Left ventricle myocardium superior (tissue), 1 donor: ENCODE measurements at regions not wholly inside any gene's neighbourhood (a gene's known extent, or its start where the extent isn't known, plus 50 kb on each side); places are given as distances from the start of the nearest gene placed in this dataset.
"Not testable (repeated sequence)": the region's sequence is repeated elsewhere in the genome, so short reads cannot be mapped to it uniquely, and the experiment has no call there.

Source experiments
- ATAC-seq: fragments of 200-7000 bp; cut with Tn5 transposase; one replicate; pipeline ENCODE4 v1.9.1; 2020; ENCODE audit warnings: mild to moderate bottlenecking, moderate library complexity
- DNase-seq: peaks from one replicate; pipeline ENCODE4 v3.0.0-alpha.2; 2020
- intact Hi-C: fragments of 100-400 bp; cut with micrococcal nuclease; formaldehyde crosslinking; loops from one replicate; pipeline ENCODE4 v1.11.0; 2022
- donor health status: DM: no; HTN: yes; CAD: no; lungs with severe emphysema.

- DNase-seq (no peak), ATAC-seq (no peak)
- intact Hi-C loops = no loop called here
Observed at GRCh38 chr5:124832510-124832909, 86.1 kb upstream of the ZNF608 start.

DNA sequence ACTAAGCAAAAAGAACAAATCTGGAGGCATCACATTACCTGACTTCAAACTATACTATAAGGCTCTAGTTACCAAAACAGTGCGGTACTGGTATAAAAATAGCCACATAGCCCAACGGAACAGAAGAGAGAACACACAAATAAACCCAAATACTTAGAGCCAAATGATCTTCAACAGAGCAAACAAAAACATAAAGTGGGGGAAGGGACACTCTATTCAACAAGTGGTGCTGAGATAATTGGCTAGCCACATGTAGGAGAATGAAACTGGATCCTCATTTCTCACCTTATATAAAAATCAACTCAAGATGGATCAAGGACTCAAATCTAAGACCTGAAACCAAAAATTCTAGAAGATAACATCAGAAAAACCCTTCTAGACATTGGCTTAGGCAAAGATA, 89.9 kb upstream of the ZNF608 start:
- ATAC-seq, DNase-seq, intact Hi-C loops: not testable (repeated sequence)

DNA sequence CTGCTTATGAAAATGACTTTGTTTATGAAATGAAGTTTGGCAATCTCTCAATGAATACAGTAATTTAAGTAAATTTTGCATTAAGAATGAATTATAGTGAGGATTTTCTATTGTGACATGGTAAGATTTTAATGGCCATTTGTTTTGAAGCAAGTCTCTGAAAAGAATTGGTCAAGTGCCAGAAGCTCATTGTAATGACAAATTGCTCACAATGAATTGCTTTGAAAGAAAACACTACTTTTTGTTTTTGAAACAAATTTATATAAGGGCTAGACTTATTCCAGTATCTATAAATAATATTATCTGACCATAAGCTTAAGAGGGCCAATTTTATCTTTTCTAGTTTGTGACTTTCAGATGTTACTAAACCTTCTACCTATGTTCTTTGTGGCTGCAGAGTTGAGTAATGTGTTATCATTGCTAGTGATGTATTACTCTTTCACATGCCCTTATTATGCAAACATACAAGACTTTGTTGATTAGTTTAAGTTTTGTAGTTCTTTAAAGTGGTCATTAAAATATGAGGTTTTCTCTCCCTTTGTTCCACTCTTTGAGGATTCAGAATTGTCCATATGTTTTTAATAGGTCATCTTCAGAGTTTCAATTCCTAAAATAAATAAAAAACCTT, 93.0 kb upstream of the ZNF608 start:
- DNase-seq = no peak
- intact Hi-C loops = no loop called here

DNA sequence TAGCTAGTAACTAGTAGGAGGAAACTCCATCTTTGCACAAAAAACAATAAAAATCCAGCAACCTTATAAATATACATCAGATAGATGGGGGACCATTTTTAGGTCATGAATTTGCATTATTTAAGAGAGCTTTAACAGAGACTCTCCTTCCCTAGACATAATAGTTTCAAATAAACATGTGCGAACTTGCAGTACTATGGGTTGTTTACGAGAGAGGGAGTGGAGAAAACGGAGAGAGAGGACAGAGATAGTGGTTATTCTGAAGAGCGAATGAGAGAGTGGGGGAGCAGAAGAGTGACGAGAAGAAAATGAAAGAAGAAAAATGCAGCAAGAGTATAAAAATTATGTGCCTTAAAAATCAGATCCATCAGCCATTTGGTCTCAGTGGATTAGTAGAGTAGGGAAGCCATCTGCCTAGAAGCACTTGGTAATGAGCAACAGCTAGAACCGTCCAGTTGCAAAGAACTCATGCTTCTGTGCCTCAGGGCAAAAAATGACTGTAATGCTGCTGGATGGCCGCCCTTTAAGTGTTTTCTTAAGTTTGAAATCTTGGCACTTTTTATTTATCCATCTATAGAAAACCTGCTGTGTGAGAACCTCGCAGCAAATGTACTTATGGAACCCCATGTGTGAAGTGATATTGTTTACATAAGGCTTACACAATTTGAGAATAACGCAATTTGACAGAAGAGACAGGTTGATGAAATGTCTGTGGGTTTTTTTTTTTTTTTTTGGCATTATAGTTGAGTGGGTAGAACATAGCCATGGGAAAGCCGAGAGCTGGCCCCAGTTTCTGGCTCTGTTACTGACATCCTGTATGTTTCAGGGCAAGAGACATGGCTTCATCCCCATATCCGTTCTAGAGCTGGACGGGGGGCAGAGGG, 95.6 kb upstream of the ZNF608 start:
- DNase-seq = peak; percentile 31
- intact Hi-C loops = no loop called here
- peak; percentile 77 for ATAC-seq

More for the DNA sequence above, 93.0 kb upstream of the ZNF608 start:
- ATAC-seq = no peak

DNA sequence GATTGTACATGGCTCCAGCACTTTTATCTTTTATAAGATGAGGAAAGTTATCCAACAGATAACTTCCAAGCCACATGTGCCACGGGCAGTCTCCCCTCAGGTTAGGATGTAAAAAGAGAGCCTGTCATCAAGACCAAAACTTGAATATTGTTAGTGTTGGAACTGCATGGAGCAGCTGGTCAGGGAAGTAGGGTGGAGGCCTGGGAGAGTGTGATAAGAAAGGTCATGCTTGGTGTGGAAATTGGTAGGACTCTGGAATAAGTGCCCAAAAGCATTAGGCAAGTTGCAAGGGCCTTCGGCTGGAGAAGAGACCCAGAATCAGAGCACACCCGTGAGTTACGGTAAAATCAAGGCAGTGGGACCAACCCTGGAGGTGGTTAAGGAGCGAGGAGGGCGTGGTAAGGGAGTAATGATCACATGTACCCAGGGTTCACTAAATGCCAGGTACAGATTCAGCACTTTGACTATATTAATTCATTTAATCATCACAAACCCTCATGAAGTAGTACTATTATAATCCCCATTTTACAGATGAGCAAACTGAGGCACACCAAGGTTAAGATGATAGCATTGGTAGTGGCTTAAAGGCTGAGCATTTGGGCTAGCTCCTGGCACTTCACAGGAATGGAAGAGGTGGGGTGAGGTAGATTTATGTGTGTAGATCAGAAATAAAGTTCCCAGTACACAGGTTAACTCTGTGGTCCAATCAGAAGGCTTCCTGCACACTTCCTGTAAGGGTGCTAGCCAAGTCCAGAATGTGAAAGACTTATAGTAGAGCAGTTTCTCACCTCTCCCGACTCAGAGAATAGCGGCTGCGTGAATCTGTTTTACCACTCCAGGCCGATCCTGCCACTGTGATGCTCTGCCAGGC, 96.5 kb upstream of the ZNF608 start:
- intact Hi-C loops = no loop called here
- DNase-seq (no peak), ATAC-seq (peak; percentile 93)

DNA sequence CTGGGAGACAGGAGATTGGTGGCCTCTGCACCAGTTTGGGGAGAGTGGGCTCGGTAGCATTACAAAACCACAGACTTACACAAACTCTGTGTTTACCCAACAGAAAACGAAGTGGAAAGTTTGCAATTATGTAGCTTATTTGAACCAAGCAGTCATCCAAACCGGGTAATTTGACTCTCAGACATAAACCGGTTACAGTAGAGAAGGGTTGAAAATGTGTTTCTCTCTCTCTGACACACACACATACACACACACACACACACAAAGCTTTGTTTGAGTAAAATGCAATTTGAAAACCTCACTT, 97.1 kb upstream of the ZNF608 start:
- DNase-seq (no peak), ATAC-seq (no peak)
- intact Hi-C loops = no loop called here

DNA sequence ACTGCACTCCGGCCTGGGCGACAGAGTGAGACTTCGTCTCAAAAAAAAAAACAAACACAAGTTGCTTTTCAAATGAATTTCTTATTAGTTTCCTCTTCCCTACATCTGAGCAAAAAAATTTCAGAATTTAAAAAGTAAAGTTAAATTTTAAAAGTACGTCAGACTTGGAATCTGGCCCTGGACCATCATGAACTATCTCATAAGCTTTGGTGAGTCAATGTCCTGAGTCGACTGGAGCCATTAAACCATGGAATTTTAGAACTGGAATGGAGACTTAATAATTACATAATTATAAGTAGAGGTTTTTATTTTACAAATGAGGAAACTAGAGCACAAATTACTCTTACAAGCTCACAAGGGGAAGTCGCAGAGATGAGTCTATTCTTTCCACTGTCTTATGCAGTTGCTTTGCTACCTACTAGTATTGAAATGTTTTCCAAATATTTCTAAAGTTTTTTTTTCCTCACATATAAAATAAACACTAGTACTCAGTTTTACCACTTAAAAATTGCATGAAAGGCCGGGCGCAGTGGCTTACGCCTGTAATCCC, 98.0 kb upstream of the ZNF608 start:
- ATAC-seq (no peak), DNase-seq (no peak)
- intact Hi-C loops = no loop called here

DNA sequence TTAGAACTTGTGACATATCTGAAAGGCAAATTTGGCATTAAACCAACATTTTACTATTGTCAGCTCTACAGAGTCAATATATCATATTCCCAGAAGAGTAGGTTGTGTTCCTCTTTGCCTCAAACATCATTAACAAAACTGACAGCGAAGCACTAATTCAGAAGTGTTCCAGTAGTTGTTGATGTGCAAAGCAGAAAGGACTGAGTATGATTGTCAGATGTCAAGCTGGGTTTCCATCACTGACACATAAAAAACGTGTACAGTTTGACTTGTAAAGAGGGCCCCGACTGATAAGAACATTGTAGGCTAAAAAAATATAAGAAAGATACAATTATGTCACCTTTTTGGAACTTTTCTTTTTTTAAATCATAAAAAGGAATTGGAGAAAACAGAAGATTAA, 101.5 kb upstream of the ZNF608 start:
- intact Hi-C loops = no loop called here
- no peak for DNase-seq
- no peak for ATAC-seq

- ATAC-seq (no peak), DNase-seq (no peak)
- intact Hi-C loops = no loop called here
Observed at GRCh38 chr5:124849774-124850173, 103.3 kb upstream of the ZNF608 start.

GRCh38 chr5:124856726-124857125, 110.3 kb upstream of the ZNF608 start:
- ATAC-seq (no peak), DNase-seq (no peak)
- intact Hi-C loops = no loop called here

DNA sequence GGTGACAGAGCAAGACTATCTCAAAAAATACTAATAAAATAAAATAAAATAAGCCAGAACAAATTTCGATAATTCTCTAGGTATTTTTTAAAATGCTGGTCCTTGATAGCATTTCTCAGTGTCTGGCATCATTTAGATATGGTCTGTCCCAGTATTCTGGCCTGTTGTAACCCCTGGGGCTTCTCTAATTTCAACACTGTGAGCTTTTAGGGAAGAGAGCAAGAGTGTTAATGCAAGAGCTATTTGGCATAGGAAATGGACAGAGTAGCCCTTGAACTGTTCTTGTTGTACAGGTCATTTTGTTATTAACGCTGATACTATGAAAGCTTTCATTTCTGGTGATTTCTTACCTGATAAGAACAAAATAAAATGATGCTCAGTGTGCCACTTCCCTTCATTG, 112.2 kb upstream of the ZNF608 start:
- ATAC-seq (peak; percentile 95), DNase-seq (no peak)
- intact Hi-C loops = no loop called here

DNA sequence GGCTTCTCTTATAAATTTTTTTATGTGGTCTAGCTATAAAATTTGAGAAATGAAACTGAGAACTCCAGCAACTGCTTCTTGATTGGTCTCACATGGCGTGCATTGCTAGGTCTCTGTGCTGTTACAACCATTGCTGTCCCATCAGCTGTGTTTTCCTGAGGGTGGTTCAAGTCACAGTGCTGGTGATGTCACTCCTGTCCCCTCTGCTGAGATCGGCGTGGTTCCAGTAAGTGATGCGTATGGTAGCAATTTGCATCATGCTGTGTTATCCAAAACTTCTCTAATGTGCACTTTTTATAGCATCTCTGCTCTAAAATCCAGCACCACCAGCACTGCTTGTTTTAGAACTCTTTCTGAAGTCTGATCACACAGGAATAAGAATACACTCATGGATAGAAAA, 112.6 kb upstream of the ZNF608 start:
- DNase-seq (peak; percentile 28), ATAC-seq (peak; percentile 84)
- intact Hi-C loops = no loop called here

GRCh38 chr5:124859556-124860290, 113.3 kb upstream of the ZNF608 start:
- intact Hi-C loops = no loop called here
- ATAC-seq (no peak), DNase-seq (no peak)

GRCh38 chr5:124860291-124860655, 113.8 kb upstream of the ZNF608 start:
- ATAC-seq (no peak), DNase-seq (no peak)
- intact Hi-C loops = no loop called here

DNA sequence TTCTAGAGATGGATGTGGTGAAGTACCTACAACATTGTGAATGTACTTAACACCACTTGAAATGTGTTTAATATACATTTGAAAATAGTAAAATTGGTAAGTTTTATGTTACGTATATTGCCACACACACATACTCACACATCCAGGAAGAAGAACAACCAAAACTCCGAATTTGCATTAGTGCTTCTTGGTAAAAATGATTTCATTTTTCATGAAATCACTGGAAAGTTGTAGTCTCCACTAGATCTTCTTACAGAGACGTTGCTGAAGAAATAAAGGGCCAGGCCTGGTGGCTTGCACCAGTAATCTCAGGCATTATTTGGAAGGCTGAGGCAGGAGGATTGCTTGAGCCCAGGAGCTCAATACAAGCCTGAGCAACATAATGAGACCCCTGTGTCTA, 118.6 kb upstream of the ZNF608 start:
- ATAC-seq = no peak
- intact Hi-C loops = no loop called here

GRCh38 chr5:124865603-124866354, 119.3 kb upstream of the ZNF608 start:
- intact Hi-C loops = no loop called here
- ATAC-seq = peak; percentile 41
- DNase-seq = no peak

More for the DNA sequence above, 118.6 kb upstream of the ZNF608 start:
- no peak for DNase-seq

DNA sequence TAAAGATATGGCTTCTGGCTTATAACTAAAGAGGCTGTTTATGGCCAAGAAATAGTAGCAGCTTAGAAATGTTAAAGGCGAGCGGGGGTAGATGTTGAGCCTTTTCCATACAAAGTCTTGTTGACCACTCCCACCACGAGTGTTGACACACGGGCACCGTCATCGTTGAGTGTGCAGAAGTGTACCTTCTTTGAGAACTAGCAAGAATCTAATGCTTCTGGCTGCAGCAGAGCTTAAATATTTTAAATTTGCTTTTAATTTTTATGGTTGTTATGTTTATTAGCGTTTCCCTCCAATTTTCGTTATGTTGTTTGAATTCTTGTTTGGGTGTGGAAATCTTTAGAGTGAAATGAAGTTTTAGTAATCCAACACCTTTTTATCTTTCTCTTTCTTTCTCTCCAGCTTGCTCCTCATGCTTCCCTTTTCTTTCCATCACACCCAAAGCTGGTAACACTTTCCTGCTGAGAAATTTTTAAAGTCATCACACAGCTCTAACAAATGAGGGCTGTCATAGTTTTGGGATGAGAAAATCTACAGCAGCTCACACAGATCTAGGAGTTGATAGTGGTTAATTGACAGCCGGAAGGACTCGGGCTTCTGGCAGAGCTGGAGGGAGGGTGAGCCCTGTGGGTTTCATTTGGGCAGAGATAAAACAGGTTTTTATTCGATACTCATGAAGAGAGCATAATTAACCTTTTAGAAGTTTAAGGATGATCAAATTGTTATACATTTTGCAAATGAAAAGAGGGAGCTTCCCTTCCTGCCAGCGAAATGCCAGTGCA, 120.1 kb upstream of the ZNF608 start:
- DNase-seq (no peak), ATAC-seq (no peak)
- intact Hi-C loops = no loop called here
